Sigmoid colon (tissue), 4 donors: ENCODE measurements at regions not wholly inside any gene's neighbourhood (a gene's known extent, or its start where the extent isn't known, plus 50 kb on each side); places are given as distances from the start of the nearest gene placed in this dataset.

Source experiments
- POLR2A ChIP-seq, 2 donors: fragments of 450-650 bp; IDR thresholded peaks; one replicate each; pipeline ENCODE4 v1.6.1; 2016; ENCODE audit warnings: antibody characterized with exemption in 2 of 2, mild to moderate bottlenecking in 2 of 2, moderate library complexity in 2 of 2
- POLR2AphosphoS5 ChIP-seq, 4 donors: sonication (generic); formaldehyde crosslinking; IDR thresholded peaks; one replicate each; pipeline ENCODE4 v1.6.1; 2017; ENCODE audit warnings: antibody characterized with exemption in 4 of 4

- TF ChIP-seq POLR2A (IDR thresholded peaks at IDR 0.05) (no peak), POLR2AphosphoS5 (IDR thresholded peaks at IDR 0.05) (no peak)
These were observed 108.0 kb downstream of the KDR start for GRCh38 chr4:55017406-55017805.
